Fibroblast of pulmonary artery (primary cell): ENCODE measurements at regions not wholly inside any gene's neighbourhood (a gene's known extent, or its start where the extent isn't known, plus 50 kb on each side); places are given as distances from the start of the nearest gene placed in this dataset.
"Not testable (repeated sequence)": the region's sequence is repeated elsewhere in the genome, so short reads cannot be mapped to it uniquely, and the experiment has no call there.

Experiments
- DNase-seq: peaks from one replicate; pipeline ENCODE4 v3.0.0-alpha.2; 2010; ENCODE audit warnings: low read depth
- H3K4me3 ChIP-seq: replicated peaks from 2 replicates; pipeline ENCODE4 v1.5.1; 2011; ENCODE audit warnings: low read depth, mild to moderate bottlenecking, control low read depth, low read length, moderate library complexity
- TF ChIP-seq, protein P1 (sequence below): IDR thresholded peaks from 2 replicates; pipeline ENCODE4 v1.5.1; 2011; ENCODE audit warnings: mild to moderate bottlenecking, control low read depth, low read length, inconsistent platforms; ENCODE audit errors: missing control alignments

DNA sequence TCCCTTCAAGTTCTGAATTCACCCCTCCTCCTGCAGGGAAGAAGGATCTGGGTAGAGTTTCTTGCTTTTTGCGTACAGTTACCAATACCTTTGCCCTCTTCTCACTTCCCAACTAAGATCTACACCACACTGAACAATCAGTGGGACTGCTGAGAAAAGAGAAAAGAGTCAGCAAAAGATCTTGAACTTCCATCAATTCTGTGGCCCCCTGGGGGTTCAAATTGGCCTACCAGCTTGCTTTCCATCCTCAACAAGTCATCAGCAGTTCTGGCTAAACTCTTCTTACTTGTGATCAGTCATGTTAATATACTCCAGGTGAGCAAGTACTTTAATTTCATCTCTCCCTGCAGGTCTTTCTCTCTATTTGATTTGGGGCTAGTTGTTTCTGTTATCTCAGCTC lies 739.3 kb upstream of the LRRTM4 start:
- TF ChIP-seq, protein P1, sequence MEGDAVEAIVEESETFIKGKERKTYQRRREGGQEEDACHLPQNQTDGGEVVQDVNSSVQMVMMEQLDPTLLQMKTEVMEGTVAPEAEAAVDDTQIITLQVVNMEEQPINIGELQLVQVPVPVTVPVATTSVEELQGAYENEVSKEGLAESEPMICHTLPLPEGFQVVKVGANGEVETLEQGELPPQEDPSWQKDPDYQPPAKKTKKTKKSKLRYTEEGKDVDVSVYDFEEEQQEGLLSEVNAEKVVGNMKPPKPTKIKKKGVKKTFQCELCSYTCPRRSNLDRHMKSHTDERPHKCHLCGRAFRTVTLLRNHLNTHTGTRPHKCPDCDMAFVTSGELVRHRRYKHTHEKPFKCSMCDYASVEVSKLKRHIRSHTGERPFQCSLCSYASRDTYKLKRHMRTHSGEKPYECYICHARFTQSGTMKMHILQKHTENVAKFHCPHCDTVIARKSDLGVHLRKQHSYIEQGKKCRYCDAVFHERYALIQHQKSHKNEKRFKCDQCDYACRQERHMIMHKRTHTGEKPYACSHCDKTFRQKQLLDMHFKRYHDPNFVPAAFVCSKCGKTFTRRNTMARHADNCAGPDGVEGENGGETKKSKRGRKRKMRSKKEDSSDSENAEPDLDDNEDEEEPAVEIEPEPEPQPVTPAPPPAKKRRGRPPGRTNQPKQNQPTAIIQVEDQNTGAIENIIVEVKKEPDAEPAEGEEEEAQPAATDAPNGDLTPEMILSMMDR: no peak
- DNase-seq: no peak
- no peak overlapping the region for H3K4me3 ChIP-seq

GRCh38 chr2:78262089-78262488 lies 739.9 kb upstream of the LRRTM4 start:
- DNase-seq, H3K4me3 ChIP-seq: not testable (repeated sequence)

GRCh38 chr2:78262713-78263375 lies 740.7 kb upstream of the LRRTM4 start:
- TF ChIP-seq, protein P1: no peak
- no peak overlapping the region for H3K4me3 ChIP-seq
- no peak for DNase-seq

DNA sequence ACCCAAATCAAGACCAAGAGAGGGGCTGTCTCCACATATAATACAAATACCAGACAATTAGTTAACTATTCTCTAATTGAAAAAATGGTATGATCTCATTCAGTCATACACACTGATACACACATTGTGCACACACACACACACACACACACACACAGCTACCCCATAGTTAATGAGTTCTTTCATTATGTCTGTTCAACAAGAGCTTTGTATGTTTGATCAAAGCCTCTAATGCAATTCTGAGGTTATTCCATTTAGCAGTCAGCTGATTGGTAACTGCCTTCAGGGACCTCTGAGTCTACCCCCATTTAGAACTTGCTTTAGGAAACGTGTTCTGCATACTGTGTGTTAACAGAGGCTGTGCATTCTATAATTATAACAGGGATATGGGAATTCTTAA lies 741.4 kb upstream of the LRRTM4 start:
- H3K4me3 ChIP-seq: no peak overlapping the region
- DNase-seq: no peak
- TF ChIP-seq, protein P1: no peak

GRCh38 chr2:78264130-78264529 lies 742.0 kb upstream of the LRRTM4 start:
- TF ChIP-seq, protein P1: no peak

GRCh38 chr2:78281164-78281563 lies 744.3 kb upstream of the REG3G start:
- no peak for DNase-seq
- no peak overlapping the region for H3K4me3 ChIP-seq
- TF ChIP-seq, protein P1: no peak

More at GRCh38 chr2:78264130-78264529, 742.0 kb upstream of the LRRTM4 start:
- H3K4me3 ChIP-seq: no peak overlapping the region
- DNase-seq: no peak

GRCh38 chr2:78290581-78291214 lies 734.8 kb upstream of the REG3G start:
- no peak overlapping the region for H3K4me3 ChIP-seq
- TF ChIP-seq, protein P1: no peak
- no peak for DNase-seq
